Endothelial cell of umbilical vein (primary cell): ENCODE measurements at regions not wholly inside any gene's neighbourhood (a gene's known extent, or its start where the extent isn't known, plus 50 kb on each side); places are given as distances from the start of the nearest gene placed in this dataset.

Experiments used
- BruUV-seq: library from RNA; stranded (reverse); fragments of 400-500 nt; replicated peaks from 2 replicates; lab custom pipeline; 2021; lab: Mats Ljungman, UMichigan
- CTCF ChIA-PET: fragments of 300-600, 350-600 bp; sonication (Branson Sonifier 250); formaldehyde crosslinking; loops from one replicate; lab custom pipeline; 2021; ENCODE audit warnings: antibody characterized with exemption, inconsistent platforms; lab: Charles Lee
- POLR2A ChIA-PET: fragments of 300-600, 350-600 bp; sonication (Branson Sonifier 250); formaldehyde crosslinking; loops from one replicate; lab custom pipeline; 2021; ENCODE audit warnings: antibody characterized with exemption, inconsistent platforms; lab: Charles Lee
- DNase-seq: peaks from one replicate; pipeline ENCODE4 v3.0.0-alpha.2; 2011; ENCODE audit warnings: low read depth, low spot score
- FAIRE-seq: peaks from 2 replicates; lab custom pipeline; 2011; peaks lifted over from hg19 to GRCh38; lab: Jason Lieb, UNC
- H2AFZ ChIP-seq: 2 replicates; pipeline ENCODE4 v1.6.0; 2012; ENCODE audit warnings: low read depth, low read length, control low read depth, inconsistent platforms
- H3K27ac ChIP-seq: 2 replicates; pipeline ENCODE4 v1.5.1; 2011; ENCODE audit warnings: low read depth, mild to moderate bottlenecking, control low read depth, low read length, moderate library complexity; ENCODE audit not compliant: insufficient read depth
- H3K27me3 ChIP-seq, 2 experiments: 2 replicates each; pipeline versions ENCODE4 v1.6.0 to v1.6.1; 2011; ENCODE audit warnings: low read length in 2 of 2, mixed read lengths in 1 of 2; ENCODE audit not compliant: control insufficient read depth in 2 of 2, insufficient read depth in 2 of 2
- H3K36me3 ChIP-seq, 2 experiments: 2 replicates in 1 of 2; 3 replicates in 1 of 2; pipeline ENCODE4 v1.5.1; 2011; ENCODE audit warnings: low read length in 2 of 2, mild to moderate bottlenecking in 1 of 2, moderate library complexity in 1 of 2; ENCODE audit not compliant: control insufficient read depth in 2 of 2, insufficient read depth in 2 of 2; ENCODE audit errors: extremely low read depth in 1 of 2
- H3K4me1 ChIP-seq: 3 replicates; pipeline ENCODE4 v1.5.1; 2011; ENCODE audit warnings: mild to moderate bottlenecking, low read length; ENCODE audit not compliant: control insufficient read depth, insufficient read depth; ENCODE audit errors: extremely low read depth
- H3K4me2 ChIP-seq: 2 replicates; pipeline ENCODE4 v1.6.1; 2011; ENCODE audit warnings: low read length, control low read depth, mixed read lengths; ENCODE audit not compliant: insufficient read depth
- H3K4me3 ChIP-seq, 3 experiments: fragments of 200-600 bp in 1 of 3; sonication (generic), shearing (Covaris generic) in 1 of 3; replicated peaks in 1 of 3; 2 replicates each; pipeline ENCODE4 v1.5.1; 2011 to 2016; ENCODE audit warnings: control low read depth in 3 of 3, low read length in 3 of 3, mild to moderate bottlenecking in 2 of 3, inconsistent platforms in 1 of 3, low read depth in 1 of 3, moderate library complexity in 1 of 3; ENCODE audit not compliant: insufficient read depth in 1 of 3
- H3K79me2 ChIP-seq: 2 replicates; pipeline ENCODE4 v1.6.0; 2012; ENCODE audit warnings: low read length, inconsistent platforms; ENCODE audit not compliant: control insufficient read depth, insufficient read depth
- H3K9ac ChIP-seq: replicated peaks from 2 replicates; pipeline ENCODE3; 2011; ENCODE audit warnings: low read length, control low read depth; ENCODE audit not compliant: insufficient read depth; ENCODE audit errors: extremely low read depth
- H3K9me1 ChIP-seq: replicated peaks from 3 replicates; pipeline ENCODE4 v1.6.0; 2011; ENCODE audit warnings: mild to moderate bottlenecking, low read length; ENCODE audit not compliant: control insufficient read depth, insufficient read depth; ENCODE audit errors: extremely low read depth
- H3K9me3 ChIP-seq: replicated peaks from 2 replicates; pipeline ENCODE4 v1.5.1; 2012; ENCODE audit warnings: low read length, inconsistent platforms; ENCODE audit not compliant: control insufficient read depth, insufficient read depth
- H4K20me1 ChIP-seq: replicated peaks from 2 replicates; pipeline ENCODE3; 2011; ENCODE audit warnings: mild to moderate bottlenecking, low read length; ENCODE audit not compliant: control insufficient read depth, insufficient read depth; ENCODE audit errors: extremely low read depth
- EZH2 ChIP-seq: IDR thresholded peaks from 2 replicates; pipeline ENCODE4 v1.6.1; 2012; ENCODE audit warnings: borderline replicate concordance, low read depth, mild to moderate bottlenecking, moderate library complexity, low read length, inconsistent platforms; ENCODE audit not compliant: severe bottlenecking
- FOS ChIP-seq: IDR thresholded peaks from 2 replicates; pipeline ENCODE4 v1.6.1; 2011; ENCODE audit warnings: mild to moderate bottlenecking, low read length, moderate library complexity, borderline replicate concordance; ENCODE audit not compliant: insufficient read depth
- GATA2 ChIP-seq: IDR thresholded peaks from 2 replicates; pipeline ENCODE4 v1.7.0; 2011; ENCODE audit warnings: low read depth, mild to moderate bottlenecking, moderate library complexity, mixed read lengths, low read length; ENCODE audit not compliant: insufficient read length, insufficient read depth
- JUN ChIP-seq: IDR thresholded peaks from 2 replicates; pipeline ENCODE4 v1.6.1; 2011; ENCODE audit warnings: borderline replicate concordance, low read depth; ENCODE audit not compliant: insufficient read length, insufficient read depth
- MYC ChIP-seq: IDR thresholded peaks from one replicate; pipeline ENCODE4 v1.6.1; 2011; ENCODE audit warnings: mild to moderate bottlenecking, low read depth, low read length
- POLR2A ChIP-seq: IDR thresholded peaks from 2 replicates; pipeline ENCODE4 v1.6.1; 2012; ENCODE audit warnings: low read depth, mild to moderate bottlenecking, control low read depth, low read length
- POLR2AphosphoS5 ChIP-seq: IDR thresholded peaks from 2 replicates; pipeline ENCODE4 v1.6.1; 2012; ENCODE audit warnings: low read depth, mild to moderate bottlenecking, control low read depth, low read length, moderate library complexity; ENCODE audit not compliant: insufficient read depth
- dilution Hi-C: fragments of 300-500 bp; cut with MboI; formaldehyde crosslinking; loops from one replicate; pipeline ENCODE4 v1.15.0; 2019; ENCODE audit warnings: low sequenced_read_pairs; ENCODE audit not compliant: extremely low pct_ligation_motif_present
- intact Hi-C: fragments of 100-400 bp; cut with micrococcal nuclease; formaldehyde crosslinking; loops from one replicate; pipeline ENCODE4 v1.10.0; 2022
- TF ChIP-seq, protein P1 (sequence below): IDR thresholded peaks from 2 replicates; pipeline ENCODE4 v1.6.1; 2011; ENCODE audit not compliant: insufficient read depth, insufficient read length
- TF ChIP-seq, protein P2 (sequence below), 2 donors: IDR thresholded peaks; 1 replicate in 1 of 2; 2 replicates in 1 of 2; pipeline ENCODE4 v1.5.1; 2011; ENCODE audit warnings: low read length in 2 of 2, mild to moderate bottlenecking in 2 of 2, moderate library complexity in 2 of 2, control low read depth in 1 of 2, inconsistent platforms in 1 of 2, low read depth in 1 of 2; ENCODE audit not compliant: insufficient read depth in 1 of 2; ENCODE audit errors: extremely low read depth in 1 of 2

DNA sequence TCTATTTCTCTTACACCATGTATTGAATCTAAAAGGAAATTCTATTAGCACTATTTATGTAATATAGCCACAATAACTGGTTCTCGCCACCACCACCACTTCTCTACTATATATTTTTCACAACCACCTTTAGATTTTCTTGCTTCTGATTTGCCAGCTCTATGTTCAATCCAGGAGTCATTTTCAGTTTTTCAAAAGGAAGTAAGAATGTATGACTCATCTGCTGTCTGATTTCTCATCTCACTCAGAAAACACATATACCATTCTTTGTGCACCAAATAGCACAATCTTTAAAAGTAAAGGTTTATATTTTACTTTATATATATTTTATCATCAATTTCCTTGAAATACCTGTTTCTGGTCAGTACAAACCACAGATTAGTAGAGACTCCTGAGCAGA lies 1127.5 kb downstream of the TAF11L14 start:
- CTCF ChIA-PET, result no interaction called here
- intact Hi-C loops (no loop called here), dilution Hi-C loops (no loop called here)
- Histone ChIP-seq H3K9me1 (no peaks in the 10 kb centered on the region), H3K9ac (no peak overlapping the region), H3K4me2 (no peak overlapping the region), H3K27me3 (no peaks in the 10 kb centered on the region), H2AFZ (no peak overlapping the region), H3K4me1 (no peaks in the 10 kb centered on the region), H3K4me3 (no peak overlapping the region), H3K79me2 (no peaks in the 10 kb centered on the region), H4K20me1 (no peaks in the 10 kb centered on the region), H3K36me3 (no peaks in the 10 kb centered on the region), H3K9me3 (no peaks in the 10 kb centered on the region), H3K27ac (no peak overlapping the region)
- POLR2A ChIA-PET, result no interaction called here
- no TSS peak for BruUV-seq
- DNase-seq (no peak), FAIRE-seq (no peak)
- TF ChIP-seq JUN, result no peak

DNA sequence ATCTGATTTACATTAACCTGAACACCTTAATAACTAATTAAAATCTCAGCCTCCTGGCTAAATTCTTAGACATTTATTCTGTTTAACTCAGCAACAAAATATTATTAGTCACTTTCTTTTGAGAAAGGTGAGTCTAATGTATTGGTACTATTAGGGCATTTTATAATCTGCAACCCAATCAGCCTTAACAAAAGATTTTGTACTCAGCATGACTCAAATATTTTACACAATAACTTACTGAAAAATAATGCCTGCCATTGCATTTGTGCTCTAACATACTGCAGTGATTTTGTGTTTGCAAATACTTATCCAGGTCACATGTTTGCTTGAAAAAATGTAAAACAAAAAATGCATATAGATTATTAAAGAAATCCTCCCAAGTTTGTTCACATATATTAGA lies 1129.9 kb downstream of the TAF11L14 start:
- ChIA-PET CTCF (no interaction called here), POLR2A (no interaction called here)
- no peak overlapping the region for H3K27ac ChIP-seq
- H3K4me3 ChIP-seq, result no peak overlapping the region
- H3K27me3 ChIP-seq, result no peaks in the 10 kb centered on the region
- intact Hi-C loops (no loop called here), dilution Hi-C loops (no loop called here)
- no peaks in the 10 kb centered on the region for H3K36me3 ChIP-seq
- DNase-seq (no peak), FAIRE-seq (no peak)
- H3K9me3 ChIP-seq, result no peaks in the 10 kb centered on the region
- no peak overlapping the region for H2AFZ ChIP-seq
- H3K4me2 ChIP-seq, result no peak overlapping the region
- no peaks in the 10 kb centered on the region for H3K9me1 ChIP-seq
- H3K4me1 ChIP-seq, result no peaks in the 10 kb centered on the region
- H4K20me1 ChIP-seq, result no peaks in the 10 kb centered on the region
- H3K79me2 ChIP-seq, result no peaks in the 10 kb centered on the region
- no TSS peak for BruUV-seq
- TF ChIP-seq EZH2 (no peak), POLR2A (no peak), GATA2 (no peak), MYC (no peak), JUN (no peak), POLR2AphosphoS5 (no peak), FOS (no peak)
- TF ChIP-seq, protein P1, sequence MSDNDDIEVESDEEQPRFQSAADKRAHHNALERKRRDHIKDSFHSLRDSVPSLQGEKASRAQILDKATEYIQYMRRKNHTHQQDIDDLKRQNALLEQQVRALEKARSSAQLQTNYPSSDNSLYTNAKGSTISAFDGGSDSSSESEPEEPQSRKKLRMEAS, result no peak
- TF ChIP-seq, protein P2, sequence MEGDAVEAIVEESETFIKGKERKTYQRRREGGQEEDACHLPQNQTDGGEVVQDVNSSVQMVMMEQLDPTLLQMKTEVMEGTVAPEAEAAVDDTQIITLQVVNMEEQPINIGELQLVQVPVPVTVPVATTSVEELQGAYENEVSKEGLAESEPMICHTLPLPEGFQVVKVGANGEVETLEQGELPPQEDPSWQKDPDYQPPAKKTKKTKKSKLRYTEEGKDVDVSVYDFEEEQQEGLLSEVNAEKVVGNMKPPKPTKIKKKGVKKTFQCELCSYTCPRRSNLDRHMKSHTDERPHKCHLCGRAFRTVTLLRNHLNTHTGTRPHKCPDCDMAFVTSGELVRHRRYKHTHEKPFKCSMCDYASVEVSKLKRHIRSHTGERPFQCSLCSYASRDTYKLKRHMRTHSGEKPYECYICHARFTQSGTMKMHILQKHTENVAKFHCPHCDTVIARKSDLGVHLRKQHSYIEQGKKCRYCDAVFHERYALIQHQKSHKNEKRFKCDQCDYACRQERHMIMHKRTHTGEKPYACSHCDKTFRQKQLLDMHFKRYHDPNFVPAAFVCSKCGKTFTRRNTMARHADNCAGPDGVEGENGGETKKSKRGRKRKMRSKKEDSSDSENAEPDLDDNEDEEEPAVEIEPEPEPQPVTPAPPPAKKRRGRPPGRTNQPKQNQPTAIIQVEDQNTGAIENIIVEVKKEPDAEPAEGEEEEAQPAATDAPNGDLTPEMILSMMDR (IDR thresholded peaks at IDR 0.05; ENCODE audit: extremely low read depth in 1 of 2, insufficient read depth in 1 of 2, low read depth in 1 of 2, low read length in 2 of 2), result no peak
- H3K9ac ChIP-seq, result no peak overlapping the region
